ENCODE measurements at regions not wholly inside any gene's neighbourhood (a gene's known extent, or its start where the extent isn't known, plus 50 kb on each side); places are given as distances from the start of the nearest gene placed in this dataset.

DNA sequence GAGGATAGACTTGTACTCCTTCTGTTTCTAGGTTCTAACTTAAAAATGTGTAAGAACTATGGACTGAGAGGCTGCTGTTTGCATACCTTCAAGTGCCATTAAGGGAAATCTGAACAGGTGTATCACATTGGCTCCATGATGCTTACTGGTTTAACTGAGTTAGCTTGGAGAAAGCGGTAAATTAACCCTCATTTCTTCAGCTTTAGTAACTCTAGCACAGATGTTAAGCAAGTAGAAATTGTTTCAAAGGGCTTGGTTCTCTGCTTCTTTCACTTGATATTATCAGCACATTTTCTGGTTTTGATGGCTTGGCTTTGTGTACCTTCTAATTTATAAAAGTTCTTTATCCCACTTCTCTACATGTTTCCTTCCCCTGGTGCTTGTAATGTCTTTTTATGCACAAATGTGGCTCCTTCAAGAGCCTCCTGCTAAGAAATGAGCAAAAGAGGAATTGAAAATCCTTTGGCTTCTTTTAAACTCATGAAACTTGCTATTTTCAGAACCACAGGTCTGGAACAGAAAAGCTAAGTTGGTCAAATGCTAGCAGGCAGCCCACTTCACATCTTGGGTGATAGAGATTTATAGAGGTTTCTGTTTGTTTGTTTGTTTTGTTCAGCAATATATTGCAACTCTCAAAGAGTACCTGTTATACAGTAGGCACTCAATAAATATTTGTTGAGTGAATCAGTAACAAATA is 249.9 kb upstream of the THUMPD2 start:
- Histone ChIP-seq H2AFZ (ENCODE audit: low read length) (no peak overlapping the region), H2BK5ac (ENCODE audit: low read depth, low read length) (no peak overlapping the region), H3K4ac (replicated peaks; ENCODE audit: insufficient read length, low read depth, low read length) (no peak overlapping the region), H4K91ac (replicated peaks; ENCODE audit: insufficient read length, low read length) (no peak overlapping the region), H3K4me1 (replicated peaks in 1 of 4; ENCODE audit: control insufficient read depth in 3 of 4, insufficient read depth in 4 of 4, low read length in 3 of 4) (no peaks in the 10 kb centered on the region), H3K9me3 (ENCODE audit: insufficient read depth in 2 of 2, low read depth in 1 of 2, low read length in 1 of 2) (no peaks in the 10 kb centered on the region), H3K4me3 (ENCODE audit: extremely low read depth in 1 of 4, insufficient read depth in 2 of 4, low read depth in 3 of 4, low read length in 4 of 4) (no peak overlapping the region), H4K8ac (ENCODE audit: extremely low read depth, insufficient read depth, low read length) (no peak overlapping the region), H3K56ac (replicated peaks; ENCODE audit: insufficient read length, low read depth, low read length) (no peak overlapping the region), H3K27me3 (replicated peaks in 1 of 4; ENCODE audit: control insufficient read depth in 3 of 4, extremely low read depth in 1 of 4, insufficient read depth in 3 of 4, low read length in 3 of 4) (no peaks in the 10 kb centered on the region), H2BK20ac (ENCODE audit: low read length) (no peak overlapping the region), H3K14ac (ENCODE audit: insufficient read length) (no peak overlapping the region), H4K20me1 (replicated peaks in 1 of 2; ENCODE audit: control insufficient read depth in 1 of 2, insufficient read depth in 2 of 2, low read length in 2 of 2) (no peaks in the 10 kb centered on the region), H3K79me1 (ENCODE audit: low read depth, low read length) (no peaks in the 10 kb centered on the region), H3K9ac (replicated peaks in 1 of 4; ENCODE audit: extremely low read depth in 1 of 4, low read depth in 3 of 4, low read length in 3 of 4) (no peak overlapping the region), H3K23me2 (ENCODE audit: low read depth, low read length) (no peaks in the 10 kb centered on the region), H3K79me2 (ENCODE audit: control insufficient read depth in 1 of 2, insufficient read depth in 2 of 2, low read length in 2 of 2) (no peaks in the 10 kb centered on the region), H3K18ac (ENCODE audit: extremely low read depth, low read length) (no peak overlapping the region), H3K23ac (ENCODE audit: insufficient read length) (no peak overlapping the region), H3K4me2 (ENCODE audit: insufficient read depth in 1 of 2, low read depth in 2 of 2, low read length in 2 of 2) (no peak overlapping the region), H3K36me3 (ENCODE audit: control insufficient read depth in 2 of 4, insufficient read depth in 4 of 4, low read length in 3 of 4) (no peaks in the 10 kb centered on the region), H2BK120ac (replicated peaks; ENCODE audit: low read depth, low read length) (no peak overlapping the region), H2BK12ac (ENCODE audit: low read depth, low read length) (no peak overlapping the region), H2BK15ac (ENCODE audit: low read length) (no peak overlapping the region), H3K27ac (ENCODE audit: low read depth, low read length) (no peak overlapping the region), H2AK5ac (ENCODE audit: low read depth, low read length) (no peak overlapping the region), H4K5ac (ENCODE audit: insufficient read length, low read depth, low read length) (no peak overlapping the region)
- TF ChIP-seq KDM1A (IDR thresholded peaks at IDR 0.05; ENCODE audit: borderline replicate concordance, low read length) (no peak), TBP (IDR thresholded peaks at IDR 0.05; ENCODE audit: low read depth, low read length) (no peak), SUZ12 (IDR thresholded peaks at IDR 0.05; ENCODE audit: low read length) (no peak), SP1 (IDR thresholded peaks at IDR 0.05; ENCODE audit: low read depth, low read length) (no peak), SIX5 (IDR thresholded peaks at IDR 0.05; ENCODE audit: low read depth, low read length) (no peak)
- ChIA-PET CTCF (ENCODE audit: partially characterized antibody) (no interaction called here), POLR2A (ENCODE audit: partially characterized antibody) (no interaction called here)
- FAIRE-seq (no peak), DNase-seq (ENCODE audit: low read depth in 1 of 2, low spot score in 2 of 2) (no peak)
- WGBS, 2 experiments (ENCODE audit: extremely low coverage in 1 of 2, insufficient coverage in 1 of 2, insufficient read length in 1 of 2, insufficient replicate concordance in 2 of 2, low coverage in 1 of 2, low lambda C conversion rate in 2 of 2, missing lambda C conversion rate in 1 of 2): 95% methylated on average over 1 of the region's 1 CpG; no CpG with 5 or more reads in 1 of the 2 experiments

All from H1 (cell line).